K562 (cell line): ENCODE measurements at regions not wholly inside any gene's neighbourhood (a gene's known extent, or its start where the extent isn't known, plus 50 kb on each side); places are given as distances from the start of the nearest gene placed in this dataset.

ENCODE experiments used
- ARNT ChIP-seq, 2 experiments: fragments of 450-650 bp; IDR thresholded peaks; 2 replicates each; pipeline ENCODE4 v1.6.1; 2016; ENCODE audit warnings: mild to moderate bottlenecking in 1 of 2
- ATF7 ChIP-seq: fragments of 450-650 bp; IDR thresholded peaks from 2 replicates; pipeline ENCODE4 v1.7.1; 2014; ENCODE audit warnings: mild to moderate bottlenecking, moderate library complexity
- BMI1 ChIP-seq: fragments of 150-350 bp; IDR thresholded peaks from 2 replicates; pipeline ENCODE4 v1.6.1; 2014; ENCODE audit warnings: low read length
- BRF1 ChIP-seq: IDR thresholded peaks from 3 replicates; pipeline ENCODE4 v1.6.1; 2011; ENCODE audit warnings: borderline replicate concordance, mild to moderate bottlenecking; ENCODE audit not compliant: insufficient read length; ENCODE audit errors: extremely low read depth
- CEBPB ChIP-seq: fragments of 450-650 bp; IDR thresholded peaks from 2 replicates; pipeline ENCODE4 v1.6.1; 2016; ENCODE audit warnings: missing genetic modification characterization, missing compliant biosample characterization
- CTBP1 ChIP-seq: fragments of 450-650 bp; IDR thresholded peaks from 2 replicates; pipeline ENCODE4 v1.6.1; 2016; ENCODE audit warnings: borderline replicate concordance
- DEAF1 ChIP-seq: fragments of 450-650 bp; formaldehyde crosslinking; IDR thresholded peaks from 2 replicates; pipeline ENCODE4 v1.4.0; 2020; ENCODE audit warnings: mild to moderate bottlenecking, moderate library complexity
- ETV6 ChIP-seq, 3 experiments: fragments of 150-350 bp in 1 of 3; sonication (generic) in 1 of 3; formaldehyde crosslinking in 1 of 3; IDR thresholded peaks; 2 replicates each; pipeline versions ENCODE4 v1.6.1 to v1.8.0; 2014 to 2022; ENCODE audit warnings: borderline replicate concordance in 2 of 3, low read depth in 2 of 3, antibody characterized with exemption in 1 of 3, low read length in 1 of 3, mild to moderate bottlenecking in 1 of 3, missing genetic modification reagents in 1 of 3
- FOXP1 ChIP-seq: sonication (generic); formaldehyde crosslinking; IDR thresholded peaks from 2 replicates; pipeline ENCODE4 v1.8.0; 2022; ENCODE audit warnings: mild to moderate bottlenecking, missing genetic modification reagents
- HMG20A ChIP-seq: fragments of 450-650 bp; formaldehyde crosslinking; conservative IDR thresholded peaks from 2 replicates; pipeline ENCODE4 v1.4.0; 2020; ENCODE audit warnings: mild to moderate bottlenecking, mixed read lengths
- HNRNPLL ChIP-seq: fragments of 200-400 bp; formaldehyde crosslinking; IDR thresholded peaks from 2 replicates; pipeline ENCODE4 v1.6.1; 2017; ENCODE audit warnings: low read length, low read depth, mild to moderate bottlenecking; ENCODE audit not compliant: poor library complexity, severe bottlenecking
- MXI1 ChIP-seq: IDR thresholded peaks from 2 replicates; pipeline ENCODE4 v1.6.1; 2011; ENCODE audit warnings: low read depth, mild to moderate bottlenecking, improper control_type of control experiment, low read length
- NFRKB ChIP-seq: fragments of 450-650 bp; IDR thresholded peaks from 2 replicates; pipeline ENCODE4 v1.6.1; 2016; ENCODE audit warnings: low read depth
- NR0B1 ChIP-seq: fragments of 450-650 bp; IDR thresholded peaks from one replicate; pipeline ENCODE4 v1.6.1; 2018; ENCODE audit warnings: mild to moderate bottlenecking, moderate library complexity; ENCODE audit not compliant: partially characterized antibody
- NUFIP1 ChIP-seq: fragments of 450-650 bp; IDR thresholded peaks from 2 replicates; pipeline ENCODE4 v1.6.1; 2018; ENCODE audit not compliant: partially characterized antibody
- PRPF4 ChIP-seq: fragments of 200-400 bp; formaldehyde crosslinking; IDR thresholded peaks from one replicate; pipeline ENCODE4 v1.6.1; 2017; ENCODE audit warnings: low read length, low read depth, mild to moderate bottlenecking; ENCODE audit not compliant: insufficient read depth, poor library complexity, severe bottlenecking
- SMARCA4 ChIP-seq: fragments of 450-650 bp; IDR thresholded peaks from 2 replicates; pipeline ENCODE4 v1.6.1; 2016
- STAT5A ChIP-seq: IDR thresholded peaks from 2 replicates; pipeline ENCODE4 v1.6.1; 2012; ENCODE audit warnings: low read length, inconsistent platforms, borderline replicate concordance
- TARDBP ChIP-seq: fragments of 450-650 bp; IDR thresholded peaks from 2 replicates; pipeline ENCODE4 v1.6.1; 2016
- TEAD2 ChIP-seq: fragments of 450-650 bp; IDR thresholded peaks from 2 replicates; pipeline ENCODE4 v1.6.1; 2016; ENCODE audit warnings: missing genetic modification characterization, control low read depth, missing compliant biosample characterization
- TEAD4 ChIP-seq, 2 experiments: sonication (generic) in 1 of 2; formaldehyde crosslinking in 1 of 2; IDR thresholded peaks; 2 replicates each; pipeline versions ENCODE4 v1.6.1 to v1.8.0; 2012 to 2022; ENCODE audit warnings: borderline replicate concordance in 1 of 2, inconsistent platforms in 1 of 2, low read length in 1 of 2, mild to moderate bottlenecking in 1 of 2, missing genetic modification reagents in 1 of 2
- TFAM ChIP-seq: fragments of 250-450 bp; sonication (Bioruptor Pico); conservative IDR thresholded peaks from 2 replicates; pipeline ENCODE4 v1.5.0; 2021; ENCODE audit warnings: mild to moderate bottlenecking, moderate library complexity
- ZNF124 ChIP-seq: sonication (generic); formaldehyde crosslinking; IDR thresholded peaks from 2 replicates; pipeline ENCODE4 v1.8.1; 2022; ENCODE audit warnings: missing genetic modification reagents
- ZNF143 ChIP-seq: sonication (generic); formaldehyde crosslinking; IDR thresholded peaks from 2 replicates; pipeline ENCODE4 v1.9.0; 2022; ENCODE audit warnings: mild to moderate bottlenecking, missing genetic modification reagents
- ZNF316 ChIP-seq: fragments of 450-650 bp; IDR thresholded peaks from 2 replicates; pipeline ENCODE4 v1.6.1; 2016
- ZNF507 ChIP-seq: conservative IDR thresholded peaks from 2 replicates; pipeline ENCODE4 v1.6.1; 2017; ENCODE audit warnings: missing genetic modification characterization, missing compliant biosample characterization
- TF ChIP-seq, protein P1 (sequence below): sonication (generic); formaldehyde crosslinking; IDR thresholded peaks from 2 replicates; pipeline ENCODE4 v1.8.1; 2022; ENCODE audit warnings: missing genetic modification reagents

DNA sequence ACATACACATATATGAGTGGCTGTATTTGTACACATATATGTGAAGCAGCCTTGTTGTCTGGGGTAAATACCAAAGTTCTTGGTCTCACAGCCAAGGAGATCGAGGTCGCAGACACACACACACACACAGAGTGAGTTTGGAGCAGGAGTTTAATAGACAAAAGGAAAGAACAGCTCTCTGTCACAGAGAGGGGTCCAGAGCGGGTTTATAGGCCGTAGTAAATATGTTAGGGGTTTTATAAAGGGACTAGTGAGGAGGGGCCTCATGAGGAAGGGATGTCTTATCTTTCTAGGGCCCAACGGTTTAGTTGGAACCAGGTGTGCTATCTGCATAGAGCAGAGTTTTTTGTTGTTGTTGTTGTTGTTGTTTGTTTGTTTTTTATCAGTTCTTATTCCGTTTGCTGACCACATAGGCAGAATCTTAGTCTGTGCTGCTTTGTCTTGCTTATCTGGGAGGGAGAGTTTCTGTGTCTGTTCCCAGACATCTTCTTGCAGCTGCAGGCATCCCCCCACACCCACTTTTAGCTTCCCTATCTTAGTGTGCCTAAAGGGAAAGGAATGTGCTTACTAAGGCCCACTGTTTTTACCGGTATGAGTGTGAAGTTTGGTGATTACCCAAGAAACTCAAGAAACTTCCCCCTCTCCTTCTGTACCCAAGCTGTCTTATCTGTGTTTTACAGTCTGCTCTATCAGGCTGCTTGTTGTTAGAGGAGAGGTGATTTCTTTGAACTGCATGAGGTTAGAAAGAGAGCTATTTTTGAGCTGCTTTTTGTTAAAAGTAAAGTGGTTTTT lies 91.9 kb downstream of the TENT5D start (continued):
- TF ChIP-seq, protein P1, sequence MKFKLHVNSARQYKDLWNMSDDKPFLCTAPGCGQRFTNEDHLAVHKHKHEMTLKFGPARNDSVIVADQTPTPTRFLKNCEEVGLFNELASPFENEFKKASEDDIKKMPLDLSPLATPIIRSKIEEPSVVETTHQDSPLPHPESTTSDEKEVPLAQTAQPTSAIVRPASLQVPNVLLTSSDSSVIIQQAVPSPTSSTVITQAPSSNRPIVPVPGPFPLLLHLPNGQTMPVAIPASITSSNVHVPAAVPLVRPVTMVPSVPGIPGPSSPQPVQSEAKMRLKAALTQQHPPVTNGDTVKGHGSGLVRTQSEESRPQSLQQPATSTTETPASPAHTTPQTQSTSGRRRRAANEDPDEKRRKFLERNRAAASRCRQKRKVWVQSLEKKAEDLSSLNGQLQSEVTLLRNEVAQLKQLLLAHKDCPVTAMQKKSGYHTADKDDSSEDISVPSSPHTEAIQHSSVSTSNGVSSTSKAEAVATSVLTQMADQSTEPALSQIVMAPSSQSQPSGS (CRISPR knock-in tag): no peak
- no peak for TF ChIP-seq BMI1
- peak; percentile 78 for TF ChIP-seq ATF7
- 0 out of 2 replicates have a peak, but pooled peaks have one; percentile 29 for TF ChIP-seq NFRKB
- TF ChIP-seq TEAD2 (tag): peak; percentile 91
- TF ChIP-seq NR0B1: no peak
- no peak for TF ChIP-seq ETV6 (IDR thresholded peaks at IDR 0.05; ENCODE audit: borderline replicate concordance in 1 of 2, low read depth in 2 of 2, low read length in 1 of 2)
- TF ChIP-seq ETV6 (CRISPR knock-in tag; IDR thresholded peaks at IDR 0.05; ENCODE audit: borderline replicate concordance): no peak
- no peak for TF ChIP-seq BRF1
- TF ChIP-seq CEBPB: peak; percentile 69; the same call in 1 of the 2 replicates
- peak; percentile 92 for TF ChIP-seq CTBP1
- peak; percentile 95 for TF ChIP-seq TEAD4 (IDR thresholded peaks at IDR 0.05; ENCODE audit: low read length)
- TF ChIP-seq TEAD4 (CRISPR knock-in tag; IDR thresholded peaks at IDR 0.05; ENCODE audit: borderline replicate concordance): no peak
- no peak for TF ChIP-seq NUFIP1
- TF ChIP-seq MXI1: no peak
- TF ChIP-seq ZNF507 (tag): no peak
- TF ChIP-seq ZNF143: no peak
- TF ChIP-seq STAT5A: peak; percentile 89
- no peak for TF ChIP-seq HNRNPLL
- no peak for TF ChIP-seq DEAF1 (CRISPR knock-in tag)
- no peak for TF ChIP-seq PRPF4
- TF ChIP-seq HMG20A: no peak
- TF ChIP-seq TFAM (CRISPR knock-in tag): no peak
- peak; percentile 85 for TF ChIP-seq ZNF316
- TF ChIP-seq ARNT (IDR thresholded peaks at IDR 0.05): peak; percentile 78 to 86; a peak in 3 of 4 replicates
- TF ChIP-seq ZNF124: no peak
- TF ChIP-seq TARDBP: no peak; the same call in 1 of the 2 replicates
- TF ChIP-seq FOXP1 (CRISPR knock-in tag): peak; percentile 90
- peak; percentile 91 for TF ChIP-seq SMARCA4
